ENCODE measurements at regions not wholly inside any gene's neighbourhood (a gene's known extent, or its start where the extent isn't known, plus 50 kb on each side); places are given as distances from the start of the nearest gene placed in this dataset.

DNA sequence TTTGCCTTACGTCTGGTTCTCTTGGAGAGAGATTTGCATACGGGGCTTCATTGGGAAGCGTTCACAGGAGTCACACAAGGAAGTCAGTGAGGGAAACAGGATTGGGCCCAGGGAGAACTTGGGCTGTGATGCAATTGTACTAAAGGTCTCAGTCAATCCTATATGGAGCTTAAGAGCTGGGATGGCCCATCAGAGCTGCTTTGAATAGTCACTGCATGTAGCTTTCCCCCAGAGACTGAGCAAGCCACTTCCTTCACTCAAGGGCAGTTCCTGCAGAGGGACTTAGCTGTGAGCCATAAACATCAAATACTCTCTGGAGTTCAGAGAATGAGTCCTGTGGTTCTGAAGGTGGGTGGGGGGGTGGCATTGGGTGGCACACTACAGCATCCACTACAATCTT, 605.4 kb downstream of the MED13L start:
- TF ChIP-seq, protein P1, sequence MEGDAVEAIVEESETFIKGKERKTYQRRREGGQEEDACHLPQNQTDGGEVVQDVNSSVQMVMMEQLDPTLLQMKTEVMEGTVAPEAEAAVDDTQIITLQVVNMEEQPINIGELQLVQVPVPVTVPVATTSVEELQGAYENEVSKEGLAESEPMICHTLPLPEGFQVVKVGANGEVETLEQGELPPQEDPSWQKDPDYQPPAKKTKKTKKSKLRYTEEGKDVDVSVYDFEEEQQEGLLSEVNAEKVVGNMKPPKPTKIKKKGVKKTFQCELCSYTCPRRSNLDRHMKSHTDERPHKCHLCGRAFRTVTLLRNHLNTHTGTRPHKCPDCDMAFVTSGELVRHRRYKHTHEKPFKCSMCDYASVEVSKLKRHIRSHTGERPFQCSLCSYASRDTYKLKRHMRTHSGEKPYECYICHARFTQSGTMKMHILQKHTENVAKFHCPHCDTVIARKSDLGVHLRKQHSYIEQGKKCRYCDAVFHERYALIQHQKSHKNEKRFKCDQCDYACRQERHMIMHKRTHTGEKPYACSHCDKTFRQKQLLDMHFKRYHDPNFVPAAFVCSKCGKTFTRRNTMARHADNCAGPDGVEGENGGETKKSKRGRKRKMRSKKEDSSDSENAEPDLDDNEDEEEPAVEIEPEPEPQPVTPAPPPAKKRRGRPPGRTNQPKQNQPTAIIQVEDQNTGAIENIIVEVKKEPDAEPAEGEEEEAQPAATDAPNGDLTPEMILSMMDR (conservative IDR thresholded peaks at IDR 0.05), result no peak

DNA sequence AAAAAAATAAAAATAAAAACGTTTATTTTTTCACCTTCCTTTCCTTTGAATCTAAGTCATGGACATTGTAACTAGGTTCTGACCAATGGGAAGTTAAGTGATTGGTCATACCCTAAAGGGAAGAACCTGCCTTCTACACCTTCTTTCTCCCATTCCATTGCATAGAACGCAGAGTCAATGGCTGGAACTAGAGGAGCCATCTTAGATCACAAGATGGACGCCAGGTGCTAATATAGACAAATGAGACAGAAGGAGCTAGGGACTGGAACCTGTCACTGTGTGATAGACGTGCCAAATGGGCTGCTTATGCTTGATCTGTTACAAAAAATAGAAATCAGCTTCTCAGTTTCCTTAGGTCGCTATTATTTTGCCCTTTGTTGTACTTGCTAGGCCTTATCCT, 606.6 kb downstream of the MED13L start:
- H3K27ac ChIP-seq, result no peak overlapping the region
- TF ChIP-seq, protein P1 (conservative IDR thresholded peaks at IDR 0.05), result no peak

More for the DNA sequence above, 605.4 kb downstream of the MED13L start:
- H3K27ac ChIP-seq, result no peak overlapping the region

DNA sequence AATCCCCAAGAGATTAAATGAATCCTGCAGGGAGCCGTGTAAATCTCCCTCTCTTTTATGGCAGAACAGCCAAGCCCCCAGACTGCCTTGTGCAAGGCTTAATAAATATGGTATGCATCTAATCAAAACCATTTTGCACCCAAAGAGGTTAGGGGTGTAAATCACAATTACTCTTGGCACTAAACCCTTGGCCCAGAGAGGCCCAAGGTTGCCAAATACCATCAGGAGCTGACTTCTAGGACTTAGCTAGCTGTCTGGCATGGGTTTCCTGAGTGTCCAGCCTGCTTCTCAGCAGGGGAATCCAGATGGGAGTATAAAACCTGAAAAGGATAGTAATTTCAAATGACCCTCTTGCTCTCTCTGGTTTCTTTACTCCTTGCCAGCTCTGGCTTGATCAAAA, 610.4 kb downstream of the MED13L start:
- TF ChIP-seq, protein P1 (conservative IDR thresholded peaks at IDR 0.05), result no peak
- H3K27ac ChIP-seq, result no peak overlapping the region

DNA sequence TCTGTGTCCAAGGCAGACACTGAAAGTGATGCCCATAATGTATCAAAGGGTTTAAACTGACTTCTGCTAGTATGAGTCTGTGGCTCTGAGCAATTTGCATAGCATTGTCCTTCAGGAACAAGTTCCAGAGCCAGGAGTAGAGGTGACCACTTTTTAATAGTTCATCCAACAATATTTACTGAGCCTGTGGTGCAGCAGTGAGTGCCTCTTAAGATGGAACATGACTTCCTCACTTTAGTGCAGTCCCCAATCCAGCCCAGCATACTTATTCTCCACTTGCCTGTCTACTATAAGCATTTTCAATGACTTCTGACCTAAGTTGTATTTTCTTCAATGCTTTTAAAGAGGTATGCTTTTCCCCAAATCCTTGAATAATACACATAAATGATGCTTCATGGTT, 611.3 kb downstream of the MED13L start:
- H3K27ac ChIP-seq, result no peak overlapping the region
- TF ChIP-seq, protein P1 (conservative IDR thresholded peaks at IDR 0.05), result no peak

DNA sequence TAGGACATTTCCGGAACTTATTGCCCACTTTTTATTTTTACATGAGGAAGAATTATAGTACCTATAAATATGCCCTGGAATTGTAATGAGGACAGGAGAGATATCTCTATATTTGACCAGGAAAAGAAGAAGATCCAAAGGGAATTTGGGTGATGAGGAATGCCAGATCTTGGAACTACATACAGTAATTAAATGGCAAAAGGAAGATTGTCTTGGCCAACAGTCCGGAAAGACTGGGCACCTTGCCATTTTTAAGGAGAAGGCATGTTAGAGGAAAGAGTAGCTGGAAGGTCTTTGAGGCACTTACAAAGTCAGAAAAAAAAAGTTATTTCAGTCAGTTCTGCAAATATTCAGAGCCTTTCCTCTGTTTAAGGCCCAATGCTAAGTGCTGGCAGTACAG, 616.4 kb downstream of the MED13L start:
- TF ChIP-seq, protein P1 (conservative IDR thresholded peaks at IDR 0.05), result no peak
- peak overlapping the region; percentile 23; the same call in 1 of the 2 replicates for H3K27ac ChIP-seq

DNA sequence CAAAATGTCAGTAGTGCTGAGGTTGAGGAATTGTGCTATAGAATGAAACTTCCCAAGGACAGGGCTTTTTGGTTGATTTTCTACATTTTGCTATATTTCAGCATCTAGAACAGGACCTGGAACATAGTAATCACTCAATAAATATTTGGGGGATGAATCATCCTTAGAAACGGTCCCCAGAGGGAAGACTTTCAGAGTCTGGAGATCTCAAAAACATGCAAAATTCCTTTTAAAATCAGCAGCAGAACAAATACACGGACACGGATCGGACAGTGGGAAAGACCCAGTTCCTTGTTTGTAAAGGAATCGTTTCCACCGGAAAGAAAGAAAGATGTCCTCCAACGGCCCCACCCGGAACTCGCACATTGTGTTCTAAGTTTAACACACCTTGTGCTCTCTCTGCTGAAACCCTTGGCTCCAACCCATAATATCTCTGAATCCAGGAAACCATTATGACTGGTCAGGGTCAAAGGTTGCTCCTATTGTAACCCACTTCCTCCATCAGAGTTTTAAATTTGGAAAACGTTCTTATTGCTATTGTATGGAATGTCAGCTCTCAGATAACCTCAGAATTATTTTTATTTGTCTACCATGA, 617.2 kb downstream of the MED13L start:
- H3K27ac ChIP-seq, result peak overlapping the region; percentile 23; the same call in 1 of the 2 replicates
- TF ChIP-seq, protein P1 (conservative IDR thresholded peaks at IDR 0.05), result no peak

DNA sequence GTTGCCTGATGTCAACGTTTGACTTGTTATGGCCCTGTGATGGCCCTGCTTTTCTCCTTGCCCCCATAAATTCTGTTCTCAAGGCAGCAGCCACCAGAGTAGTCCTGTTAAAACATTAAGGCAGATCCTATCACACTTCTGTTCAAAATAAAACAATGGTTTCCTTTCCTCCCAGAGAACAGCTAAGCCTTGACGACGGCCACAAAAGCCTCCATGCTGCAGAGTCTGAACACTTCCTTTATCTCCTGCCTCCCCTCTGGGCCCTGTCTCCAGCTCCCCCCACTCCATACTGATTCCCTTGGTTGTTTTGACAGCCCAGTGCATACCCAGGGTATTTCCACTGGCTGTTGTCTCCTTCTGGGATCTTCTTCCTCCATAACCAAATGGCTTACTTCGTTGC, 618.1 kb downstream of the MED13L start:
- TF ChIP-seq, protein P1 (conservative IDR thresholded peaks at IDR 0.05), result no peak

More for the DNA sequence above, 618.1 kb downstream of the MED13L start:
- no peak overlapping the region for H3K27ac ChIP-seq
